ENCODE measurements at regions not wholly inside any gene's neighbourhood (a gene's known extent, or its start where the extent isn't known, plus 50 kb on each side); places are given as distances from the start of the nearest gene placed in this dataset.

DNA sequence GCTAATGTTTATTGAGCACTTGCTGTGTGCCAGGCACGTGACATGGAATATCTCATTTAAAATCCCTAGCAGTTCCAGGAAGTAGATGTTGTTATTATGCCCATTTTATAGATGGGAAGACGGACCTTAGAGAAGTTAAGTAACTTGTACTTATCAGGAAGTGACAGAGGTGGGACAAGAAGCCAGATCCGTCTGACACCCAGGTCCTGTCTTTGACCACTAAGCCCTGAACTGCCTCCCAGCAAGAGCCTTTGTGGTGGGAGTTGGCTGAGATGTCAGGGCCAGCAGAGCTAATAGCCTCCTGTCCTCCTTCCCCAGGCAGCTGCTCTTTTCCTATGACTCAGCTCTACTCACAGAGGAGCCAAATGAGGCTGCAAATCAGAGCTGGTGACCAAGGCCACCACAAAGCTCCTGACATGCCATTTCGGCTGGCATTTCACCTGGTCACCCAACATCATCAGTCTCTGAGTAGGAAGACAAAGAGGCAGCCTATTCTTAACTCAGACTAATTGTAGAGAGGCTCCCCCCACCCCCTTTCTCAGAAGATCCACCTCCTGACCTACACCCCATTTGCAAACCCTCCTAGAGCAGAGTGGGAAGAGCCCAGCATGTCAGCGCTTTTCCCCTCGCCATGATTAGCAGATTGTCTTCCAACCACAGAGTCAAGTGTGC lies 175.1 kb upstream of the KIT start (continued):
- TF ChIP-seq, protein P1, sequence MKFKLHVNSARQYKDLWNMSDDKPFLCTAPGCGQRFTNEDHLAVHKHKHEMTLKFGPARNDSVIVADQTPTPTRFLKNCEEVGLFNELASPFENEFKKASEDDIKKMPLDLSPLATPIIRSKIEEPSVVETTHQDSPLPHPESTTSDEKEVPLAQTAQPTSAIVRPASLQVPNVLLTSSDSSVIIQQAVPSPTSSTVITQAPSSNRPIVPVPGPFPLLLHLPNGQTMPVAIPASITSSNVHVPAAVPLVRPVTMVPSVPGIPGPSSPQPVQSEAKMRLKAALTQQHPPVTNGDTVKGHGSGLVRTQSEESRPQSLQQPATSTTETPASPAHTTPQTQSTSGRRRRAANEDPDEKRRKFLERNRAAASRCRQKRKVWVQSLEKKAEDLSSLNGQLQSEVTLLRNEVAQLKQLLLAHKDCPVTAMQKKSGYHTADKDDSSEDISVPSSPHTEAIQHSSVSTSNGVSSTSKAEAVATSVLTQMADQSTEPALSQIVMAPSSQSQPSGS (CRISPR knock-in tag; IDR thresholded peaks at IDR 0.05) = no peak
- no peak for TF ChIP-seq E2F3 (CRISPR knock-in tag; IDR thresholded peaks at IDR 0.05)
- TF ChIP-seq, protein P2, sequence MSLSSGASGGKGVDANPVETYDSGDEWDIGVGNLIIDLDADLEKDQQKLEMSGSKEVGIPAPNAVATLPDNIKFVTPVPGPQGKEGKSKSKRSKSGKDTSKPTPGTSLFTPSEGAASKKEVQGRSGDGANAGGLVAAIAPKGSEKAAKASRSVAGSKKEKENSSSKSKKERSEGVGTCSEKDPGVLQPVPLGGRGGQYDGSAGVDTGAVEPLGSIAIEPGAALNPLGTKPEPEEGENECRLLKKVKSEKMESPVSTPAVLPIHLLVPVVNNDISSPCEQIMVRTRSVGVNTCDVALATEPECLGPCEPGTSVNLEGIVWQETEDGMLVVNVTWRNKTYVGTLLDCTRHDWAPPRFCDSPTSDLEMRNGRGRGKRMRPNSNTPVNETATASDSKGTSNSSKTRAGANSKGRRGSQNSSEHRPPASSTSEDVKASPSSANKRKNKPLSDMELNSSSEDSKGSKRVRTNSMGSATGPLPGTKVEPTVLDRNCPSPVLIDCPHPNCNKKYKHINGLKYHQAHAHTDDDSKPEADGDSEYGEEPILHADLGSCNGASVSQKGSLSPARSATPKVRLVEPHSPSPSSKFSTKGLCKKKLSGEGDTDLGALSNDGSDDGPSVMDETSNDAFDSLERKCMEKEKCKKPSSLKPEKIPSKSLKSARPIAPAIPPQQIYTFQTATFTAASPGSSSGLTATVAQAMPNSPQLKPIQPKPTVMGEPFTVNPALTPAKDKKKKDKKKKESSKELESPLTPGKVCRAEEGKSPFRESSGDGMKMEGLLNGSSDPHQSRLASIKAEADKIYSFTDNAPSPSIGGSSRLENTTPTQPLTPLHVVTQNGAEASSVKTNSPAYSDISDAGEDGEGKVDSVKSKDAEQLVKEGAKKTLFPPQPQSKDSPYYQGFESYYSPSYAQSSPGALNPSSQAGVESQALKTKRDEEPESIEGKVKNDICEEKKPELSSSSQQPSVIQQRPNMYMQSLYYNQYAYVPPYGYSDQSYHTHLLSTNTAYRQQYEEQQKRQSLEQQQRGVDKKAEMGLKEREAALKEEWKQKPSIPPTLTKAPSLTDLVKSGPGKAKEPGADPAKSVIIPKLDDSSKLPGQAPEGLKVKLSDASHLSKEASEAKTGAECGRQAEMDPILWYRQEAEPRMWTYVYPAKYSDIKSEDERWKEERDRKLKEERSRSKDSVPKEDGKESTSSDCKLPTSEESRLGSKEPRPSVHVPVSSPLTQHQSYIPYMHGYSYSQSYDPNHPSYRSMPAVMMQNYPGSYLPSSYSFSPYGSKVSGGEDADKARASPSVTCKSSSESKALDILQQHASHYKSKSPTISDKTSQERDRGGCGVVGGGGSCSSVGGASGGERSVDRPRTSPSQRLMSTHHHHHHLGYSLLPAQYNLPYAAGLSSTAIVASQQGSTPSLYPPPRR (CRISPR knock-in tag; IDR thresholded peaks at IDR 0.05; ENCODE audit: borderline replicate concordance) = no peak
- TF ChIP-seq, protein P3, sequence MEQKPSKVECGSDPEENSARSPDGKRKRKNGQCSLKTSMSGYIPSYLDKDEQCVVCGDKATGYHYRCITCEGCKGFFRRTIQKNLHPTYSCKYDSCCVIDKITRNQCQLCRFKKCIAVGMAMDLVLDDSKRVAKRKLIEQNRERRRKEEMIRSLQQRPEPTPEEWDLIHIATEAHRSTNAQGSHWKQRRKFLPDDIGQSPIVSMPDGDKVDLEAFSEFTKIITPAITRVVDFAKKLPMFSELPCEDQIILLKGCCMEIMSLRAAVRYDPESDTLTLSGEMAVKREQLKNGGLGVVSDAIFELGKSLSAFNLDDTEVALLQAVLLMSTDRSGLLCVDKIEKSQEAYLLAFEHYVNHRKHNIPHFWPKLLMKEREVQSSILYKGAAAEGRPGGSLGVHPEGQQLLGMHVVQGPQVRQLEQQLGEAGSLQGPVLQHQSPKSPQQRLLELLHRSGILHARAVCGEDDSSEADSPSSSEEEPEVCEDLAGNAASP (IDR thresholded peaks at IDR 0.05) = no peak
- TF ChIP-seq BMI1 (IDR thresholded peaks at IDR 0.05; ENCODE audit: low read length) = no peak
- peak; percentile 64; the same call in 1 of the 2 replicates for TF ChIP-seq SMARCA5 (IDR thresholded peaks at IDR 0.05)
- TF ChIP-seq GABPA (tag; conservative IDR thresholded peaks at IDR 0.05; ENCODE audit: low read depth) = 0 out of 2 replicates have a peak, but pooled peaks have one; percentile 12
- peak; percentile 26 for TF ChIP-seq NFIC (IDR thresholded peaks at IDR 0.05)
- peak; percentile 56 for TF ChIP-seq RBM25 (IDR thresholded peaks at IDR 0.05; ENCODE audit: low read depth, low read length, severe bottlenecking)
- TF ChIP-seq ZC3H4 (CRISPR knock-in tag; IDR thresholded peaks at IDR 0.05; ENCODE audit: borderline replicate concordance) = no peak
- TF ChIP-seq SETDB1 (IDR thresholded peaks at IDR 0.05; ENCODE audit: low read length) = no peak
- TF ChIP-seq EP300 (IDR thresholded peaks at IDR 0.05; ENCODE audit: low read length) = no peak
- peak; percentile 44; the same call in 1 of the 2 replicates for TF ChIP-seq TEAD4 (IDR thresholded peaks at IDR 0.05; ENCODE audit: low read length)
- no peak for TF ChIP-seq TEAD4 (CRISPR knock-in tag; IDR thresholded peaks at IDR 0.05; ENCODE audit: borderline replicate concordance)
- no peak for TF ChIP-seq XRCC3 (IDR thresholded peaks at IDR 0.05)
- no peak for TF ChIP-seq NR2F6 (CRISPR knock-in tag; IDR thresholded peaks at IDR 0.05)
- TF ChIP-seq TRIM24 (IDR thresholded peaks at IDR 0.05) = peak in 1 of 2 experiments; percentile 23; a peak in 1 of 4 replicates
- no peak for TF ChIP-seq MEIS2 (IDR thresholded peaks at IDR 0.05; ENCODE audit: partially characterized antibody)
- TF ChIP-seq KDM1A (IDR thresholded peaks at IDR 0.05) = peak; percentile 73 to 83
